ENCODE measurements at regions not wholly inside any gene's neighbourhood (a gene's known extent, or its start where the extent isn't known, plus 50 kb on each side); places are given as distances from the start of the nearest gene placed in this dataset.

DNA sequence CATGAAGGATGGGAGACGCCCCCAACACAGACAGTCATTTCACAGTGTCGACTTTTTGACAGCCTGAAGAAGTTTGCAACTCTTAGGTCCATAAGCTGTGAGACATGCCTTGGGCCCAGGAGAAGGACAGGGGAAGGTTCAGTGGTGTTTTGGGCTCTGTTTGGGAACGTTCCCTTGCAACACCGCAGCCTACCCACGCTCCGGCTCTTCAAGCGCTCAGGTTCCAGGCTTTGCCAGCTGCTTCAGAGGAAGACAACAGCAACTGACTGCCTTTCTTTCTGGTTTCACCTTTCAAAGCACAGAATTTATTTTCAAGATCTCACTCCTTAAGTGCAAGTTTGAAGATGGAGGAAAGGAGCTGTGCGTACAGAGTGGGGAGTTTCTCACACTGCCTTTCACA, 575.8 kb upstream of the B3GAT1 start:
- Histone ChIP-seq H3K4me2 (ENCODE audit: low read depth, low read length) (no peak overlapping the region), H3K9ac (ENCODE audit: insufficient read depth, low read depth, low read length) (no peak overlapping the region), H3K79me2 (ENCODE audit: insufficient read depth, low read length) (no peaks in the 10 kb centered on the region), H4K20me1 (ENCODE audit: insufficient read depth, low read length) (no peaks in the 10 kb centered on the region), H3K27me3 (ENCODE audit: control insufficient read depth in 1 of 2, insufficient read depth in 2 of 2, low read length in 2 of 2) (peaks cover 0 to 4% of the 10 kb centered on the region in 2 experiments; a peak in 2 of 5 replicates), H3K4me3 (replicated peaks in 1 of 3; ENCODE audit: insufficient read depth in 1 of 3, low read depth in 2 of 3, low read length in 3 of 3) (no peak overlapping the region), H3K27ac (ENCODE audit: extremely low read length, insufficient read depth, low read length) (no peak overlapping the region), H3K4me1 (ENCODE audit: insufficient read depth, low read length) (no peaks in the 10 kb centered on the region), H3K36me3 (replicated peaks in 1 of 2; ENCODE audit: control insufficient read depth in 1 of 2, insufficient read depth in 2 of 2, low read length in 2 of 2) (no peaks in the 10 kb centered on the region), H2AFZ (ENCODE audit: low read length) (no peak overlapping the region), H3K9me3 (ENCODE audit: low read length) (no peaks in the 10 kb centered on the region)
- FAIRE-seq (no peak), DNase-seq (ENCODE audit: low spot score) (no peak), ATAC-seq (no peak)
- TF ChIP-seq YEATS4 (CRISPR knock-in tag; IDR thresholded peaks at IDR 0.05; ENCODE audit: borderline replicate concordance) = no peak
- no peak for TF ChIP-seq ZBTB7A (CRISPR knock-in tag; IDR thresholded peaks at IDR 0.05)
- no peak for TF ChIP-seq NAIF1 (CRISPR knock-in tag; IDR thresholded peaks at IDR 0.05; ENCODE audit: borderline replicate concordance)
- TF ChIP-seq RFX3 (CRISPR knock-in tag; IDR thresholded peaks at IDR 0.05) = no peak
- in situ Hi-C loops (cut with HindIII; ENCODE audit: extremely low pct_ligation_motif_present, low pct_unique_long_range_greater_than_20kb) = no loop called here
- ChIA-PET POLR2A (no interaction called here), CTCF (ENCODE audit: low intra/inter-chr PET ratio, low total read pairs) (no interaction called here)
- intact Hi-C loops (cut with micrococcal nuclease; ENCODE audit: unreplicated experiment) = no loop called here
- WGBS (ENCODE audit: low lambda C conversion rate) = 34% methylated on average over 8 of the region's 8 CpGs
- no TSS peak for BruUV-seq (replicated peaks)

DNA sequence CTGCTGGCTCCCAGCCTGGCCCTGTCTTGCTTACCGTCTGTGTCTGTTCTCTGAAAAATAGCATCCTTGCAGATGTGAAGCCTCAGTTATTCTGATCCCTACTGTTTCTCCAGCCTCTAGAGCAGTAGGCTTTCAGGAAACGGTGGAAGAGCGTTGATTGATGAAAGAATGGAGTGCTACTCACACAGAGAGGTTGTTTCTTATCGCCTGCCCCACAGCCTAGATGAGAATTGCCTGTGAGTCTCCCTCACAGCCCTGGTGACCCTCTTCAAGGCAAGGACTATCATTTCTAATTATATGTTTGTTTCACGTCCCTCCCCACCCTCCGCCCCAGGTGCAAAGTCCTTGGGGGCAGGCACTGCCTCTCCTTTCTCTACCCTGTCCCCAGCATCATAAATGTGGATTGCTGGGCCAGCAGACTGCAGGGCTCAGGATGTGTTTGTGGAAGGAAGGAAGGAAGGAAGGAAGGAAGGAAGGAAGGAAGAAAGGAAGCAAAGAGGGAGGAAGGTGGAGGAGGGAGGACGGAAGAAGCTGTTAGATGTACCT, 575.3 kb upstream of the B3GAT1 start:
- no peak for TF ChIP-seq JUND (CRISPR knock-in tag; IDR thresholded peaks at IDR 0.05)
- TF ChIP-seq ZNF34 (CRISPR knock-in tag; IDR thresholded peaks at IDR 0.05; ENCODE audit: borderline replicate concordance) = no peak
- TF ChIP-seq SIX4 (CRISPR knock-in tag; IDR thresholded peaks at IDR 0.05) = no peak
- TF ChIP-seq SAP130 (CRISPR knock-in tag; IDR thresholded peaks at IDR 0.05; ENCODE audit: low read depth) = no peak
- no peak for TF ChIP-seq RFX3 (CRISPR knock-in tag; IDR thresholded peaks at IDR 0.05)
- TF ChIP-seq, protein P1, sequence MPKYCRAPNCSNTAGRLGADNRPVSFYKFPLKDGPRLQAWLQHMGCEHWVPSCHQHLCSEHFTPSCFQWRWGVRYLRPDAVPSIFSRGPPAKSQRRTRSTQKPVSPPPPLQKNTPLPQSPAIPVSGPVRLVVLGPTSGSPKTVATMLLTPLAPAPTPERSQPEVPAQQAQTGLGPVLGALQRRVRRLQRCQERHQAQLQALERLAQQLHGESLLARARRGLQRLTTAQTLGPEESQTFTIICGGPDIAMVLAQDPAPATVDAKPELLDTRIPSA (CRISPR knock-in tag; IDR thresholded peaks at IDR 0.05; ENCODE audit: borderline replicate concordance) = no peak
- TF ChIP-seq PLRG1 (conservative IDR thresholded peaks at IDR 0.05) = no peak
- TF ChIP-seq HMG20B (CRISPR knock-in tag; conservative IDR thresholded peaks at IDR 0.05) = no peak
- TF ChIP-seq GTF2F1 (IDR thresholded peaks at IDR 0.05; ENCODE audit: low read length) = no peak
- TF ChIP-seq FIP1L1 (IDR thresholded peaks at IDR 0.05; ENCODE audit: borderline replicate concordance, insufficient read depth, low read depth, low read length) = no peak
- TF ChIP-seq ZNF232 (CRISPR knock-in tag; IDR thresholded peaks at IDR 0.05; ENCODE audit: borderline replicate concordance) = no peak
- no peak for TF ChIP-seq ZNF644 (CRISPR knock-in tag; IDR thresholded peaks at IDR 0.05; ENCODE audit: low read depth)
- no peak for TF ChIP-seq POLR2AphosphoS5 (IDR thresholded peaks at IDR 0.05; ENCODE audit: low read depth, low read length)
- no peak for TF ChIP-seq ZKSCAN1 (IDR thresholded peaks at IDR 0.05; ENCODE audit: low read length)
- no peak for TF ChIP-seq ZNF562 (CRISPR knock-in tag; IDR thresholded peaks at IDR 0.05; ENCODE audit: borderline replicate concordance)
- TF ChIP-seq RCOR2 (CRISPR knock-in tag; IDR thresholded peaks at IDR 0.05) = no peak
- no peak for TF ChIP-seq MBNL3 (CRISPR knock-in tag; conservative IDR thresholded peaks at IDR 0.05)
- TF ChIP-seq ZNF761 (CRISPR knock-in tag; conservative IDR thresholded peaks at IDR 0.05) = no peak
- no peak for TF ChIP-seq ZNF773 (CRISPR knock-in tag; IDR thresholded peaks at IDR 0.05; ENCODE audit: borderline replicate concordance)
- CTCF ChIA-PET (ENCODE audit: low intra/inter-chr PET ratio, low total read pairs) = no interaction called here
- ATAC-seq (no peak), DNase-seq (ENCODE audit: low spot score) (no peak), FAIRE-seq (no peak)
- Histone ChIP-seq H2AFZ (ENCODE audit: low read length) (no peak overlapping the region), H3K27ac (ENCODE audit: extremely low read length, insufficient read depth, low read length) (no peak overlapping the region), H3K79me2 (ENCODE audit: insufficient read depth, low read length) (no peaks in the 10 kb centered on the region), H3K9ac (ENCODE audit: insufficient read depth, low read depth, low read length) (no peak overlapping the region), H3K27me3 (ENCODE audit: control insufficient read depth in 1 of 2, insufficient read depth in 2 of 2, low read length in 2 of 2) (peaks cover 0 to 4% of the 10 kb centered on the region in 2 experiments; a peak in 2 of 5 replicates), H3K9me3 (ENCODE audit: low read length) (no peaks in the 10 kb centered on the region), H3K4me1 (ENCODE audit: insufficient read depth, low read length) (no peaks in the 10 kb centered on the region), H3K4me3 (replicated peaks in 1 of 3; ENCODE audit: insufficient read depth in 1 of 3, low read depth in 2 of 3, low read length in 3 of 3) (no peak overlapping the region), H3K36me3 (replicated peaks in 1 of 2; ENCODE audit: control insufficient read depth in 1 of 2, insufficient read depth in 2 of 2, low read length in 2 of 2) (no peaks in the 10 kb centered on the region), H3K4me2 (ENCODE audit: low read depth, low read length) (no peak overlapping the region), H4K20me1 (ENCODE audit: insufficient read depth, low read length) (no peaks in the 10 kb centered on the region)
- BruUV-seq (replicated peaks) = no TSS peak
- 20% methylated on average over 7 of the region's 7 CpGs for WGBS (ENCODE audit: low lambda C conversion rate)
- in situ Hi-C loops (cut with HindIII; ENCODE audit: extremely low pct_ligation_motif_present, low pct_unique_long_range_greater_than_20kb) (no loop called here), intact Hi-C loops (cut with micrococcal nuclease; ENCODE audit: unreplicated experiment) (no loop called here)
- POLR2A ChIA-PET = no interaction called here
